ENCODE measurements at regions not wholly inside any gene's neighbourhood (a gene's known extent, or its start where the extent isn't known, plus 50 kb on each side); places are given as distances from the start of the nearest gene placed in this dataset.
"Not testable (repeated sequence)": the region's sequence is repeated elsewhere in the genome, so short reads cannot be mapped to it uniquely, and the experiment has no call there.

DNA sequence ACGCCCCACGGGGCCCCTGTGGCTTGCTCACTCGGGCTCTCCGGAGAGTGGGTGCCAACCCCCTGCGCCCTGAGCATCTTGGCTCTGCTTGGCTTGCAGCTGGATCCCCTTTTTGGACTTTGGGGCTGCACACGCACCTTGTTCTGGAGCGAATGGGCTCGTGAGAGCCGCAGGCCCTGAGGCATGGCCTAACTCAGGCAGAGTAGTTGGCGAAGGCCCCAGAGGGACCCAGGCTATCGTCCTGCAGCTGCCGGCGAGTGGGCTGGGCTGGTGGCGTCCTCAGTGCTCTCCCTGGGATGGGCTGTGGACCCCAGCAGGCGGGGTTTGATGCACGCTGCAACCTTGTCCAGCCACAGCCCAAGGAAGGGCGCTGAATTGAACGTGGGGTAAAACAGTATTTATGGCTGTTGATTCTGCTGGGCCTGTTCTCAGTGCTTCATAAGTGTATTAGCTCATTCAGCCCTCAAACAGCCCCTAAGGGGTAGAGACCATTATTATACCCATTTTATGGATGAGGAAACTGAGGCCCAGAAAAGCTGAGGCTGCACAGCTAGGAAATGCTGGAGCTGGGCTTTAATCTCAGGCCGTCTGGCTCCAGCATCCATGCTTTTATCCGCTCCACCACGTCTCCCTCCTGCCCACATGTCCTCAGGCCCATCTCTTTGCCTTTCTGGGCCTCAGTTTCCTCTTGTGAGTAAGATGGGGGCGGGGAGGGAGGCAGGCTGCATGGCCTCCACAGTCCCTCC, 171.2 kb upstream of the CIBAR2 start:
- in situ Hi-C loops (cut with MboI; ENCODE audit: low pct_unique_long_range_greater_than_20kb, low sequenced_read_pairs, unreplicated experiment): no loop called here
- TF ChIP-seq, protein P1, sequence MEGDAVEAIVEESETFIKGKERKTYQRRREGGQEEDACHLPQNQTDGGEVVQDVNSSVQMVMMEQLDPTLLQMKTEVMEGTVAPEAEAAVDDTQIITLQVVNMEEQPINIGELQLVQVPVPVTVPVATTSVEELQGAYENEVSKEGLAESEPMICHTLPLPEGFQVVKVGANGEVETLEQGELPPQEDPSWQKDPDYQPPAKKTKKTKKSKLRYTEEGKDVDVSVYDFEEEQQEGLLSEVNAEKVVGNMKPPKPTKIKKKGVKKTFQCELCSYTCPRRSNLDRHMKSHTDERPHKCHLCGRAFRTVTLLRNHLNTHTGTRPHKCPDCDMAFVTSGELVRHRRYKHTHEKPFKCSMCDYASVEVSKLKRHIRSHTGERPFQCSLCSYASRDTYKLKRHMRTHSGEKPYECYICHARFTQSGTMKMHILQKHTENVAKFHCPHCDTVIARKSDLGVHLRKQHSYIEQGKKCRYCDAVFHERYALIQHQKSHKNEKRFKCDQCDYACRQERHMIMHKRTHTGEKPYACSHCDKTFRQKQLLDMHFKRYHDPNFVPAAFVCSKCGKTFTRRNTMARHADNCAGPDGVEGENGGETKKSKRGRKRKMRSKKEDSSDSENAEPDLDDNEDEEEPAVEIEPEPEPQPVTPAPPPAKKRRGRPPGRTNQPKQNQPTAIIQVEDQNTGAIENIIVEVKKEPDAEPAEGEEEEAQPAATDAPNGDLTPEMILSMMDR (IDR thresholded peaks at IDR 0.05; ENCODE audit: extremely low read depth, insufficient read depth, missing control alignments): no peak
- DNase-seq (ENCODE audit: low spot score): no peak

DNA sequence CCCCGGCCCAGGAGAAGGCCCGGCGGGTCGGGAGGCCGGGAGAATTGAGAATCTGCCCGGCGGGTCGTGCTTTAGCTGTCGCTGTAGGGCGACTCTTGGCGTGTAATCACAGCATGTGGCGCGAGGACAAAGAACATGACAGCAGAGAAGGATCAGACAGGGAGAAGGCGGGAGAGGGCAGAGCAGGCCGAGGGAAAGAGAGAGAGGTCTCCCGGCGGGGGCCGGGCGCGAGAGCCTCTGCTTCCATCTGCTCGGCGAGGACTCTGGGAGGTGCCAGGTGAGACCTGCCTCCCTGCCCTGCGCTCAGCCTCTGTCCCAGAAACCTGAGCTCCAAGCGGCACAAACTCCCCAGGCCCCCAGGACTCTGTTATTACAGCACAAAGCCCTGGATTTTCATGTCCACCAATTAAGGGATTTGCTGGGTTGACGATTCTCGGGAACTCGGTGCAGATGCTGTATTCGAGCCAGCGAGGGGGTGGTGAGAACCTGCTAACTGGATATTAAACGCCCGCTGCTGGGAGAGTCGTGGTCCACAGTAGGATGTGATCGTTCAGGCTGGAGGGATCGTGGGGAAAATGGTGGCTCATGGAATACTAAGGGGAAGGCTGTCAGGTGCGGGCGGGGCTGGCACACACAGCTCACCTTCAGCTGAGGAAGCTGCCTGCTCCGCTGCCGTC, 172.0 kb upstream of the CIBAR2 start:
- in situ Hi-C loops (cut with MboI; ENCODE audit: low pct_unique_long_range_greater_than_20kb, low sequenced_read_pairs, unreplicated experiment): no loop called here
- no peak for DNase-seq (ENCODE audit: low spot score)
- TF ChIP-seq, protein P1 (IDR thresholded peaks at IDR 0.05; ENCODE audit: extremely low read depth, insufficient read depth, missing control alignments): no peak

DNA sequence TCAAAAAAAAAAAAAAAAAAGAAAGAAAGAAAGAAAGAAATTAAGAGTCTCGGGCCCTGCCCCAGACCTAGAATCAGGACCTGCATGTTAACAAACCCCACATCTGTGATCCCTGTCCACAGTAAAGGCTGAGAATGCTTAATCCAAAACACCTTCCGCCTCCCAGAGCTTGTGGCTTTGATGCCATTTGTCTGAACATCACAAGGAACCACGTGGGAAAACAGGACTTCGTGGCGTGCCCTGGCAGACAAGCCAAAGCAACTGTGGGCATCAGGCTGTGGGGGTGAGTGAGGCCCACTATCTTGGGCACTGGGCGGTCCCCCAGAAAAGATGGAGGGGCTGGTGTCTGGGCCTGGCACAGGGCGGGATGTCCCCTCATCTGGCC, 173.4 kb upstream of the CIBAR2 start:
- in situ Hi-C loops (cut with MboI; ENCODE audit: low pct_unique_long_range_greater_than_20kb, low sequenced_read_pairs, unreplicated experiment): no loop called here
- TF ChIP-seq, protein P1 (IDR thresholded peaks at IDR 0.05; ENCODE audit: extremely low read depth, insufficient read depth, missing control alignments): no peak
- DNase-seq (ENCODE audit: low spot score): no peak

DNA sequence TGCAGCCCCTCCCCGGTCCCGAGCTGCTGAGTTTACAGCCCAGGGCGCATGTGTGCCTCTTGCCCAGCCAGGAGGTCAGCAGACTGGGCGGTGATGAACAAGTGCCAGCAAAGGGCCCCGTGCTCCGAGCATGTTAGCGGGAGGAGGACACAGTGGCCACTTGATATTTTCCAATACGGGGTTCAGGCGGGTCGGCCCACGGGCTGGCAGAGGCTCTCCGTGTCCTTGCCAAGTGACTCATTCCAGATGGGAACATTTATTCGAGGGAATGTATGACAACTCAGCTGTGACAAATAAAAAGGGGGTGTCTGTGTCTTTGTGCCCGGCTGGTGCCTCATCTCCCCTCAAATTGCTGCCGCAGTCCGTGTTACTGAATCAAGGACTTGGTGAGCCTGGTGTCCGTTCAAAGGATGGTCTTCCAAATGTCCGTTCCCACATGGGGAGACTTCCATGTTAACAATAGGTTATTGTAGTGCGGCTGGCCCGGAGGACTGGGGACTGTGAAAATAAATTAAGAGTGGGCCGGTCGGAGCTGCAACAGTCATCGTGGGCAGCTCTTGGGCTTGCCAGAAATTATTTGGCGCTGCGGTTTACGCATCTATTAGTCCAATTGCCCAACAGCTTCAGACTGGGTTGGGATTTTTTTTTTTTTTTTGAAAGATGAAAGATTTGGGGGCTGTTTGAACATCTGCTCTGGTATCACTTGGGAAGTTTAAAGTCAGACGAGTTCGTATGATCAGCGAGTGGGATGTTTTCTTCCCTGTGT, 174.0 kb upstream of the CIBAR2 start:
- no peak for DNase-seq (ENCODE audit: low spot score)
- in situ Hi-C loops (cut with MboI; ENCODE audit: low pct_unique_long_range_greater_than_20kb, low sequenced_read_pairs, unreplicated experiment): no loop called here
- TF ChIP-seq, protein P1 (IDR thresholded peaks at IDR 0.05; ENCODE audit: extremely low read depth, insufficient read depth, missing control alignments): no peak

DNA sequence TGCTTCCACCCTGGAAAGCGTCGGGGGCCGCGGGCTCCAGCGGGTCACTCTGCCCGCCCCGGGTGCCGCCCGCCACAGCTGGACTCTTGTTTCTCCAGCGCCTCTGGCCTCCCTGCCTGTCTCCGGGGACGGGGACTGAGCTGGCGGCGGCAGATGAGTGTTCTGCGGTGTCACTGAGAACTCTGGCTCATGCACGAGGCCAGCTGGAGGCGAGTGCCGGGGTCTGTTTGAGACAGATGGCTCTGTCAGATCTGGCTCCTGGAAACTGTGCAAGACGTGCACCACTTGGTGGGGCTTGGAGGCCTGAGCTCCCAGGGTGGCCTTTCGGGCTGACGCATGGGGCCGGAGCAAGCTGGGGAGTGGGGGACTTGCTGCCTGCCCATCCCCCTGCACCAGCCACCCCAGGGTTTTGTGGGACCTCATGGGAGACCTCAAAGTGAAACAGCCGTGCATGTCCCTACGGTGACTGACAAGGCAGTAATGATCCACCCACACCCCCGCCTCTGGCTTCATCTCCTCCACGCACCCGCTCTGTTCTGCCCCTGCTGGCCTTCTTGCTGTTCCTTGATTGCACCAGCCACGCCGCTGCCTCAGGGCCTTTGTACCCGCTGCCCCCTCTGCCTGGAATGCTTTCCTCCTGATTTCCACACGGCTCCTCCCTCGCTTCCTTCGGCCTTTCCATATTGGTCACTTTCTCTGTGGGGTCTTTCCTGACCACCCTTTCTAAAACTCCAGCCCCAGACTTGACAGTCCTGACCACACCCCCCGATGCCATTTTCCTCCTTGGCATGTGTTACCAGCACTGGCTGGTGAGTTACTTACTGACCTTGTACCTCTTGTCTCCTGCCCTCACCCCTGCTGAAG, 174.9 kb upstream of the CIBAR2 start:
- in situ Hi-C loops (cut with MboI; ENCODE audit: low pct_unique_long_range_greater_than_20kb, low sequenced_read_pairs, unreplicated experiment): no loop called here
- TF ChIP-seq, protein P1 (IDR thresholded peaks at IDR 0.05; ENCODE audit: extremely low read depth, insufficient read depth, missing control alignments): no peak
- DNase-seq (ENCODE audit: low spot score): no peak

DNA sequence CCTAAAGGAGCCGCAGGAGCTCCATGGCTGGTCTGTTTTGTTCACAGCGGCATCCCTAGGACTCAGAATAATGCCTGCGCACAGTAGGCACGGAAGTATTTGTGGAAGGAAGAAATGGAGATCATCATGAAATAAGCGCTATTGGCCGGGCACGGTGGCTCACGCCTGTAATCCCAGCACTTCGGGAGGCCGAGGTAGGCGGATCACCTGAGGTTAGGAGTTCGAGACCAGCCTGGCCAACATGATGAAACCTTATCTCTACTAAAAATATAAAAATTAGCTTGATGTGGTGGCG, 175.5 kb upstream of the CIBAR2 start:
- in situ Hi-C loops (cut with MboI; ENCODE audit: low pct_unique_long_range_greater_than_20kb, low sequenced_read_pairs, unreplicated experiment); DNase-seq (ENCODE audit: low spot score): not testable (repeated sequence)
